B cell (primary cell): ENCODE measurements at regions not wholly inside any gene's neighbourhood (a gene's known extent, or its start where the extent isn't known, plus 50 kb on each side); places are given as distances from the start of the nearest gene placed in this dataset.

ENCODE experiments used
- ATAC-seq: fragments of 200-7000 bp; cut with Tn5 transposase; one replicate; pipeline ENCODE4 v1.10.0; 2021; ENCODE audit warnings: low read depth, mild to moderate bottlenecking, moderate number of reproducible peaks, moderate library complexity
- CTCF ChIA-PET: fragments of 350-600 bp; sonication (Branson Sonifier 250); formaldehyde crosslinking; loops from one replicate; lab custom pipeline; 2021; ENCODE audit warnings: antibody characterized with exemption, inconsistent platforms; lab: Charles Lee
- POLR2A ChIA-PET: fragments of 350-600 bp; sonication (Branson Sonifier 250); formaldehyde crosslinking; loops from one replicate; lab custom pipeline; 2021; ENCODE audit warnings: antibody characterized with exemption; lab: Charles Lee
- DNase-seq: peaks from one replicate; pipeline ENCODE4 v3.0.0; 2013
- H2AFZ ChIP-seq: 2 replicates; pipeline ENCODE4 v1.6.1; 2012; ENCODE audit warnings: mild to moderate bottlenecking, low read depth, low read length; ENCODE audit not compliant: insufficient read depth, poor library complexity, severe bottlenecking
- H3K27ac ChIP-seq, 2 donors: 1 replicate in 1 of 2; 2 replicates in 1 of 2; pipeline ENCODE4 v1.5.1; 2012 to 2013; ENCODE audit warnings: low read length in 2 of 2, mild to moderate bottlenecking in 2 of 2, moderate library complexity in 1 of 2
- H3K27me3 ChIP-seq, 4 experiments: fragments of 200-600 bp in 1 of 4; sonication (generic) in 1 of 4; replicated peaks in 1 of 4; 1 replicate in 2 of 4; 2 replicates in 2 of 4; pipeline versions ENCODE4 v1.6.1 to v1.7.0; 2013 to 2016; ENCODE audit warnings: low read length in 3 of 4, mild to moderate bottlenecking in 2 of 4, mixed read lengths in 1 of 4, moderate library complexity in 1 of 4; ENCODE audit not compliant: insufficient read depth in 4 of 4, control insufficient read depth in 3 of 4; ENCODE audit errors: control extremely low read depth in 1 of 4
- H3K36me3 ChIP-seq, 2 experiments: replicated peaks in 1 of 2; 1 replicate in 1 of 2; 2 replicates in 1 of 2; pipeline versions ENCODE4 v1.6.1 to v1.7.1; 2013; ENCODE audit warnings: low read length in 1 of 2; ENCODE audit not compliant: insufficient read depth in 2 of 2, control insufficient read depth in 1 of 2; ENCODE audit errors: control extremely low read depth in 1 of 2, extremely low read depth in 1 of 2
- H3K4me1 ChIP-seq, 2 donors: fragments of 200-600 bp in 1 of 2; sonication (generic) in 1 of 2; 1 replicate in 1 of 2; 2 replicates in 1 of 2; pipeline versions ENCODE4 v1.5.1 to v1.6.1; 2013 to 2017; ENCODE audit warnings: low read length in 2 of 2; ENCODE audit not compliant: control insufficient read depth in 2 of 2, insufficient read depth in 2 of 2
- H3K4me2 ChIP-seq: replicated peaks from 2 replicates; pipeline ENCODE3; 2012; ENCODE audit warnings: mild to moderate bottlenecking, low read depth, low read length; ENCODE audit not compliant: poor library complexity, severe bottlenecking
- H3K4me3 ChIP-seq, 5 experiments: fragments of 200-600 bp in 1 of 5; sonication (generic) in 1 of 5; 1 replicate in 3 of 5; 2 replicates in 2 of 5; pipeline versions ENCODE4 v1.5.1 to v1.7.0; 2011 to 2016; ENCODE audit warnings: low read length in 4 of 5, mild to moderate bottlenecking in 4 of 5, low read depth in 2 of 5, control low read depth in 1 of 5, moderate library complexity in 1 of 5; ENCODE audit not compliant: insufficient read depth in 1 of 5; ENCODE audit errors: control extremely low read depth in 1 of 5, extremely low read depth in 1 of 5
- H3K79me2 ChIP-seq: fragments of 200-600 bp; sonication (generic); one replicate; pipeline ENCODE4 v1.6.0; 2016; ENCODE audit warnings: low read length; ENCODE audit not compliant: control insufficient read depth, insufficient read depth
- H3K9ac ChIP-seq: fragments of 200-600 bp; sonication (generic); 2 replicates; pipeline ENCODE4 v1.6.1; 2017; ENCODE audit warnings: mild to moderate bottlenecking, low read length, moderate library complexity
- H3K9me3 ChIP-seq, 3 donors: one replicate each; pipeline versions ENCODE4 v1.6.1 to v1.7.1; 2013; ENCODE audit warnings: low read length in 2 of 3; ENCODE audit not compliant: control insufficient read depth in 2 of 3, insufficient read depth in 1 of 3; ENCODE audit errors: control extremely low read depth in 1 of 3
- H4K20me1 ChIP-seq: 2 replicates; pipeline ENCODE4 v1.6.0; 2012; ENCODE audit warnings: mild to moderate bottlenecking, low read length; ENCODE audit not compliant: insufficient read depth, control insufficient read depth, poor library complexity, severe bottlenecking
- H3K27ac Mint-ChIP-seq: one replicate; pipeline ENCODE4 v1.8.0; 2021; ENCODE audit warnings: mixed read lengths
- H3K27me3 Mint-ChIP-seq: one replicate; pipeline ENCODE4 v1.8.0; 2021; ENCODE audit warnings: mixed read lengths
- H3K4me1 Mint-ChIP-seq: one replicate; pipeline ENCODE4 v1.8.0; 2021; ENCODE audit warnings: mixed read lengths
- H3K4me3 Mint-ChIP-seq: one replicate; pipeline ENCODE4 v1.8.0; 2021; ENCODE audit warnings: mixed read lengths
- H3K9me3 Mint-ChIP-seq: one replicate; pipeline ENCODE4 v1.8.0; 2022; ENCODE audit warnings: mixed read lengths; ENCODE audit not compliant: insufficient read depth
- CTCF ChIP-seq: fragments of 200-600 bp; IDR thresholded peaks from one replicate; pipeline ENCODE4 v1.8.0; 2022; ENCODE audit warnings: antibody characterized with exemption, mild to moderate bottlenecking
- EZH2 ChIP-seq: IDR thresholded peaks from 2 replicates; pipeline ENCODE4 v1.6.1; 2012; ENCODE audit warnings: borderline replicate concordance, low read depth, mild to moderate bottlenecking, moderate library complexity, low read length; ENCODE audit not compliant: insufficient read depth, poor library complexity, severe bottlenecking
- WGBS: methylation state at CpG from one replicate; pipeline ENCODE4 v1.1.5; 2013; ENCODE audit warnings: missing lambda C conversion rate; ENCODE audit not compliant: insufficient coverage; 5-methylcytosine and 5-hydroxymethylcytosine counted together
- intact Hi-C: fragments of 100-400 bp; cut with micrococcal nuclease; formaldehyde crosslinking; loops from one replicate; pipeline ENCODE4 v1.10.0; 2022

DNA sequence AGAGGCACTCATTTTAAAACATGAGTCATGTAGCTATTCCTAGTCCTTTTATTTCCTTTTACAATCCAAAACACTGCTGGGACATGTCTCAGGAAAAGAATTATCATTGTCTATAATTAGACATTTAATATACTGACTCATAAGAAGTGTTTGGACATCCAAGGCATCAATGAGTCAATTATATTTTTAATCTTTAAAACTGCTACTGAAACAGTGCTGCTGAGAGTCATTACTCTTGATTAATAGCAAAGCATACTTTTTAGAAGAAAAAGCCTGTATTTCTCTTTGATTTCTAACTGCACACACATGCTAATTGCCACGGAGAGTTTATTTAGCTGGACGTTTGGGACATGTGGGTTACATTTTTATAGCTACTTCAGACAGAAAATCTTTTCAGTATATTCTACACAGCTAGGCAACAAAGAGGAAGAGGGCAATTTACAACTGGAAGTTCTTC is 1249.0 kb upstream of the CDH18 start:
- Histone ChIP-seq H4K20me1 (no peaks in the 10 kb centered on the region), H3K4me3 (no peak overlapping the region), H3K4me1 (no peaks in the 10 kb centered on the region), H3K27me3 (no peaks in the 10 kb centered on the region), H3K9ac (no peak overlapping the region), H3K9me3 (no peaks in the 10 kb centered on the region), H3K79me2 (no peaks in the 10 kb centered on the region), H3K27ac (no peak overlapping the region), H2AFZ (no peak overlapping the region), H3K4me2 (no peak overlapping the region), H3K36me3 (no peaks in the 10 kb centered on the region)
- ChIA-PET POLR2A (no interaction called here), CTCF (no interaction called here)
- no peaks in the 10 kb centered on the region for H3K27me3 Mint-ChIP-seq
- no peaks in the 10 kb centered on the region for H3K4me1 Mint-ChIP-seq
- DNase-seq (no peak), ATAC-seq (no peak)
- TF ChIP-seq CTCF, result no peak
- no peak for TF ChIP-seq EZH2
- intact Hi-C loops, result no loop called here
- H3K27ac Mint-ChIP-seq, result no peak overlapping the region
- H3K4me3 Mint-ChIP-seq, result no peak overlapping the region
- no CpG with 5 or more reads among the region's 2 CpGs for WGBS
- H3K9me3 Mint-ChIP-seq, result no peaks in the 10 kb centered on the region

GRCh38 chr5:21236104-21236503 is 1248.1 kb upstream of the CDH18 start:
- ChIA-PET POLR2A (no interaction called here), CTCF (no interaction called here)
- no peaks in the 10 kb centered on the region for H3K4me1 ChIP-seq
- H3K4me1 Mint-ChIP-seq, result no peaks in the 10 kb centered on the region
- no peaks in the 10 kb centered on the region for H3K79me2 ChIP-seq
- ATAC-seq, result no peak
- H3K27me3 ChIP-seq, result no peaks in the 10 kb centered on the region
- no peaks in the 10 kb centered on the region for H4K20me1 ChIP-seq
- no peak overlapping the region for H3K4me2 ChIP-seq
- no peak overlapping the region for H3K27ac Mint-ChIP-seq
- no peak overlapping the region for H3K9ac ChIP-seq
- H3K9me3 Mint-ChIP-seq, result no peaks in the 10 kb centered on the region
- H3K27me3 Mint-ChIP-seq, result no peaks in the 10 kb centered on the region
- TF ChIP-seq EZH2 (no peak), CTCF (no peak)
- no peak overlapping the region for H2AFZ ChIP-seq
- no peak overlapping the region for H3K4me3 Mint-ChIP-seq
- intact Hi-C loops, result no loop called here
- H3K27ac ChIP-seq, result no peak overlapping the region
- no peak overlapping the region for H3K4me3 ChIP-seq
- WGBS, result no CpG with 5 or more reads among the region's 1 CpG
- DNase-seq, result no peak
- H3K36me3 ChIP-seq, result no peaks in the 10 kb centered on the region
- H3K9me3 ChIP-seq, result no peaks in the 10 kb centered on the region
